IMR-90 (cell line): ENCODE measurements at regions not wholly inside any gene's neighbourhood (a gene's known extent, or its start where the extent isn't known, plus 50 kb on each side); places are given as distances from the start of the nearest gene placed in this dataset.

Experiments
- ATAC-seq: fragments of 200-7000 bp; cut with Tn5 transposase; 2 replicates; pipeline ENCODE4 v1.9.1; 2020; ENCODE audit warnings: low read depth, mild to moderate bottlenecking, moderate library complexity
- BruUV-seq: library from RNA; stranded (reverse); fragments of 400-500 nt; replicated peaks from 2 replicates; lab custom pipeline; 2021; lab: Mats Ljungman, UMichigan
- CTCF ChIA-PET: fragments of 300-600 bp; formaldehyde crosslinking; extraction: SDS; loops from one replicate; lab custom pipeline; 2021; ENCODE audit warnings: antibody characterized with exemption; lab: Yijun Ruan, JAX
- POLR2A ChIA-PET: fragments of 300-600 bp; sonication (Branson Sonifier 250); formaldehyde crosslinking; loops from one replicate; lab custom pipeline; 2022; ENCODE audit warnings: antibody characterized with exemption; ENCODE audit not compliant: unreplicated experiment; lab: Charles Lee
- DNase-seq: peaks from one replicate; pipeline ENCODE4 v3.0.0; 2013
- H2AFZ ChIP-seq: replicated peaks from 2 replicates; pipeline ENCODE3; 2013; ENCODE audit warnings: low read length, mild to moderate bottlenecking; ENCODE audit not compliant: poor library complexity
- H2AK5ac ChIP-seq: 2 replicates; pipeline ENCODE4 v1.6.1; 2013; ENCODE audit warnings: low read depth, low read length, inconsistent platforms
- H2AK9ac ChIP-seq: replicated peaks from 2 replicates; pipeline ENCODE3; 2013; ENCODE audit warnings: mild to moderate bottlenecking, low read depth, low read length, moderate library complexity; ENCODE audit not compliant: poor library complexity
- H2BK120ac ChIP-seq: 2 replicates; pipeline ENCODE4 v1.6.1; 2013; ENCODE audit warnings: low read depth, low read length, inconsistent platforms
- H2BK15ac ChIP-seq: 3 replicates; pipeline ENCODE4 v1.6.1; 2013; ENCODE audit warnings: low read depth, low read length, inconsistent platforms
- H2BK20ac ChIP-seq: 2 replicates; pipeline ENCODE4 v1.6.1; 2013; ENCODE audit warnings: low read depth, mild to moderate bottlenecking, inconsistent platforms, low read length, moderate library complexity
- H2BK5ac ChIP-seq: 2 replicates; pipeline ENCODE4 v1.6.1; 2013; ENCODE audit warnings: mild to moderate bottlenecking, low read depth, low read length, inconsistent platforms; ENCODE audit not compliant: poor library complexity, severe bottlenecking
- H3K14ac ChIP-seq: replicated peaks from 2 replicates; pipeline ENCODE4 v1.6.1; 2013; ENCODE audit warnings: low read depth, low read length, inconsistent platforms
- H3K18ac ChIP-seq: 2 replicates; pipeline ENCODE4 v1.6.1; 2013; ENCODE audit warnings: low read depth, low read length, control low read depth
- H3K23ac ChIP-seq: 2 replicates; pipeline ENCODE4 v1.6.1; 2013; ENCODE audit warnings: low read depth, low read length, inconsistent platforms
- H3K27ac ChIP-seq: 2 replicates; pipeline ENCODE4 v1.5.1; 2013; ENCODE audit warnings: mild to moderate bottlenecking, control low read depth, low read length; ENCODE audit not compliant: insufficient read depth
- H3K27me3 ChIP-seq: 2 replicates; pipeline ENCODE4 v1.6.1; 2013; ENCODE audit warnings: low read length; ENCODE audit not compliant: control insufficient read depth, insufficient read depth
- H3K36me3 ChIP-seq: 2 replicates; pipeline ENCODE4 v1.6.1; 2013; ENCODE audit warnings: low read length, mixed read lengths; ENCODE audit not compliant: control insufficient read depth, insufficient read depth
- H3K4ac ChIP-seq: 2 replicates; pipeline ENCODE4 v1.6.1; 2013; ENCODE audit warnings: low read depth, low read length, inconsistent platforms
- H3K4me1 ChIP-seq: 2 replicates; pipeline ENCODE4 v1.6.1; 2013; ENCODE audit warnings: low read length, mixed read lengths; ENCODE audit not compliant: control insufficient read depth, insufficient read depth
- H3K4me2 ChIP-seq: 2 replicates; pipeline ENCODE4 v1.6.1; 2013; ENCODE audit warnings: low read depth, mild to moderate bottlenecking, control low read depth, low read length, moderate library complexity
- H3K4me3 ChIP-seq: 2 replicates; pipeline ENCODE4 v1.5.1; 2013; ENCODE audit warnings: low read depth, mild to moderate bottlenecking, control low read depth, low read length, moderate library complexity; ENCODE audit not compliant: insufficient read depth
- H3K56ac ChIP-seq: 2 replicates; pipeline ENCODE4 v1.6.1; 2013; ENCODE audit warnings: low read length, inconsistent platforms; ENCODE audit not compliant: insufficient read depth; ENCODE audit errors: extremely low read depth
- H3K79me1 ChIP-seq, 2 experiments: 2 replicates each; pipeline ENCODE4 v1.6.1; 2013; ENCODE audit warnings: low read length in 2 of 2, inconsistent platforms in 1 of 2, low read depth in 1 of 2
- H3K9ac ChIP-seq: 2 replicates; pipeline ENCODE4 v1.6.1; 2013; ENCODE audit warnings: low read depth, low read length, control low read depth
- H3K9me1 ChIP-seq: 2 replicates; pipeline ENCODE4 v1.6.1; 2013; ENCODE audit warnings: low read length, inconsistent platforms; ENCODE audit not compliant: insufficient read depth
- H3K9me3 ChIP-seq: 2 replicates; pipeline ENCODE4 v1.6.1; 2013; ENCODE audit warnings: low read length; ENCODE audit not compliant: control insufficient read depth, insufficient read depth
- H4K20me1 ChIP-seq: 2 replicates; pipeline ENCODE4 v1.6.1; 2013; ENCODE audit warnings: low read length, inconsistent platforms; ENCODE audit not compliant: insufficient read depth
- H4K5ac ChIP-seq: 2 replicates; pipeline ENCODE4 v1.6.1; 2013; ENCODE audit warnings: mild to moderate bottlenecking, low read depth, low read length, control low read depth
- H4K8ac ChIP-seq, 2 experiments: 2 replicates each; pipeline ENCODE4 v1.6.1; 2013; ENCODE audit warnings: low read depth in 2 of 2, low read length in 2 of 2, control low read depth in 1 of 2, inconsistent platforms in 1 of 2
- H4K91ac ChIP-seq: 2 replicates; pipeline ENCODE4 v1.6.1; 2013; ENCODE audit warnings: low read depth, low read length, inconsistent platforms; ENCODE audit not compliant: insufficient read depth
- BHLHE40 ChIP-seq: fragments of 150-350 bp; IDR thresholded peaks from 2 replicates; pipeline ENCODE4 v1.6.1; 2016; ENCODE audit warnings: mild to moderate bottlenecking, low read depth, low read length
- CEBPB ChIP-seq: IDR thresholded peaks from 2 replicates; pipeline ENCODE4 v1.6.1; 2012; ENCODE audit warnings: low read depth, low read length, improper control_type of control experiment
- CHD1 ChIP-seq: IDR thresholded peaks from 2 replicates; pipeline ENCODE4 v1.6.1; 2012; ENCODE audit warnings: low read depth, low read length, improper control_type of control experiment
- CTCF ChIP-seq: conservative IDR thresholded peaks from 2 replicates; pipeline ENCODE4 v1.5.1; 2012; ENCODE audit warnings: mild to moderate bottlenecking, low read depth, low read length, improper control_type of control experiment
- ELK1 ChIP-seq: fragments of 150-350 bp; IDR thresholded peaks from 2 replicates; pipeline ENCODE4 v1.6.1; 2016; ENCODE audit warnings: low read depth, mild to moderate bottlenecking, low read length, moderate library complexity, borderline replicate concordance
- FOS ChIP-seq: fragments of 150-350 bp; IDR thresholded peaks from 2 replicates; pipeline ENCODE4 v1.6.1; 2016; ENCODE audit warnings: low read depth, low read length
- MAFK ChIP-seq: IDR thresholded peaks from 2 replicates; pipeline ENCODE4 v1.6.1; 2012; ENCODE audit warnings: low read depth, low read length, improper control_type of control experiment
- MAZ ChIP-seq: IDR thresholded peaks from 2 replicates; pipeline ENCODE4 v1.6.1; 2012; ENCODE audit warnings: low read depth, mild to moderate bottlenecking, low read length, improper control_type of control experiment, moderate library complexity, borderline replicate concordance
- MXI1 ChIP-seq: IDR thresholded peaks from 2 replicates; pipeline ENCODE4 v1.6.1; 2012; ENCODE audit warnings: low read depth, mild to moderate bottlenecking, low read length, moderate library complexity, borderline replicate concordance
- NFE2L2 ChIP-seq: fragments of 150-350 bp; IDR thresholded peaks from 2 replicates; pipeline ENCODE4 v1.6.1; 2016; ENCODE audit warnings: low read depth, mild to moderate bottlenecking, low read length
- POLR2A ChIP-seq: IDR thresholded peaks from 2 replicates; pipeline ENCODE4 v1.6.1; 2012; ENCODE audit warnings: mild to moderate bottlenecking, low read depth, low read length
- RCOR1 ChIP-seq: IDR thresholded peaks from 2 replicates; pipeline ENCODE4 v1.6.1; 2012; ENCODE audit warnings: mild to moderate bottlenecking, low read length, improper control_type of control experiment; ENCODE audit not compliant: insufficient replicate concordance
- RFX5 ChIP-seq: IDR thresholded peaks from 2 replicates; pipeline ENCODE4 v1.8.0; 2012; ENCODE audit warnings: low read depth, mild to moderate bottlenecking, low read length, moderate library complexity
- USF2 ChIP-seq: fragments of 150-350 bp; IDR thresholded peaks from 2 replicates; pipeline ENCODE4 v1.6.1; 2017; ENCODE audit warnings: mild to moderate bottlenecking, antibody characterized with exemption, low read length, low read depth
- WGBS, 2 experiments: methylation state at CpG; one replicate each; pipeline versions ENCODE4 v1.1.5 to v1.1.7; 2013; ENCODE audit warnings: missing lambda C conversion rate in 2 of 2; ENCODE audit not compliant: insufficient read length in 1 of 2; ENCODE audit errors: extremely low coverage in 2 of 2; 5-methylcytosine and 5-hydroxymethylcytosine counted together
- dilution Hi-C: fragments of 300-500 bp; cut with HindIII; formaldehyde crosslinking; loops from one replicate; pipeline ENCODE4 v1.14.3; 2018; ENCODE audit warnings: low sequenced_read_pairs; ENCODE audit not compliant: unreplicated experiment
- in situ Hi-C: fragments of 300-500 bp; cut with MboI; formaldehyde crosslinking; loops from 3 replicates; pipeline ENCODE4 v1.14.3; 2019; ENCODE audit warnings: low sequenced_read_pairs, inconsistent platforms, mixed read lengths
- intact Hi-C: fragments of 100-400 bp; cut with micrococcal nuclease; formaldehyde crosslinking; loops from 2 replicates; pipeline ENCODE4 v1.10.0; 2022

- no peak overlapping the region for H4K5ac ChIP-seq
- no peaks in the 10 kb centered on the region for H3K79me1 ChIP-seq
- H2BK5ac ChIP-seq, result no peak overlapping the region
- no peak overlapping the region for H3K9ac ChIP-seq
- CTCF ChIA-PET, result no interaction called here
- no peak overlapping the region for H3K27ac ChIP-seq
- no peaks in the 10 kb centered on the region for H3K27me3 ChIP-seq
- ATAC-seq, result no peak
- no peak overlapping the region; the same call in 2 of the 3 replicates for H2BK15ac ChIP-seq
- H2AK5ac ChIP-seq, result no peak overlapping the region
- H3K4me1 ChIP-seq, result peaks cover 6% of the 10 kb centered on the region
- H3K56ac ChIP-seq, result no peak overlapping the region
- no peak overlapping the region for H3K4ac ChIP-seq
- H2BK120ac ChIP-seq, result no peak overlapping the region
- no peak overlapping the region for H3K4me3 ChIP-seq
- peaks cover 2% of the 10 kb centered on the region for H3K9me3 ChIP-seq
- no peaks in the 10 kb centered on the region for H3K9me1 ChIP-seq
- no peak overlapping the region for H3K18ac ChIP-seq
- POLR2A ChIA-PET, result no interaction called here
- H3K14ac ChIP-seq, result no peak overlapping the region
- H3K36me3 ChIP-seq, result no peaks in the 10 kb centered on the region
- no peak for DNase-seq
- no peaks in the 10 kb centered on the region for H4K20me1 ChIP-seq
- WGBS, 2 experiments, result 83% methylated on average over 1 of the region's 8 CpGs; no CpG with 5 or more reads in 1 of the 2 experiments
- TF ChIP-seq MXI1, result no peak
- TF ChIP-seq CTCF, result no peak
- no peak for TF ChIP-seq RFX5
- no peak for TF ChIP-seq FOS
- no peak for TF ChIP-seq NFE2L2
- TF ChIP-seq POLR2A, result no peak
- TF ChIP-seq ELK1, result no peak
- no peak for TF ChIP-seq BHLHE40
- TF ChIP-seq CHD1, result no peak
- no peak for TF ChIP-seq USF2
- TF ChIP-seq CEBPB, result no peak
- no peak for TF ChIP-seq MAFK
- TF ChIP-seq RCOR1, result no peak
- no peak for TF ChIP-seq MAZ
- no peak overlapping the region for H2AK9ac ChIP-seq
- no peak overlapping the region for H3K23ac ChIP-seq
- H3K4me2 ChIP-seq, result no peak overlapping the region
- no peak overlapping the region for H4K91ac ChIP-seq
- H2AFZ ChIP-seq, result no peak overlapping the region
- dilution Hi-C loops, result no loop called here
- no peak overlapping the region for H4K8ac ChIP-seq
- intact Hi-C loops, result no loop called here
- no TSS peak for BruUV-seq
- no peak overlapping the region for H2BK20ac ChIP-seq
- in situ Hi-C loops, result no loop called here
These were observed 134.5 kb upstream of the LYPLAL1 start for GRCh38 chr1:219039017-219039681.
